Kidney epithelial cell (primary cell): ENCODE measurements at regions not wholly inside any gene's neighbourhood (a gene's known extent, or its start where the extent isn't known, plus 50 kb on each side); places are given as distances from the start of the nearest gene placed in this dataset.

Experiments
- DNase-seq: peaks from one replicate; pipeline ENCODE4 v3.0.0-alpha.2; 2010; ENCODE audit warnings: low read depth
- H3K27me3 ChIP-seq: 2 replicates; pipeline ENCODE4 v1.6.0; 2011; ENCODE audit warnings: low read length; ENCODE audit not compliant: control insufficient read depth, insufficient read depth
- H3K36me3 ChIP-seq: 2 replicates; pipeline ENCODE4 v1.5.1; 2011; ENCODE audit warnings: low read length; ENCODE audit not compliant: control insufficient read depth, insufficient read depth
- H3K4me3 ChIP-seq: 2 replicates; pipeline ENCODE4 v1.5.1; 2011; ENCODE audit warnings: low read depth, mild to moderate bottlenecking, control low read depth, low read length
- CTCF ChIP-seq: IDR thresholded peaks from 2 replicates; pipeline ENCODE4 v1.5.1; 2011; ENCODE audit warnings: mild to moderate bottlenecking, moderate library complexity, low read length, control low read depth, inconsistent platforms; ENCODE audit not compliant: insufficient read depth, poor library complexity, severe bottlenecking

GRCh38 chr2:146496248-146496647 is 1348.6 kb upstream of the ACVR2A start:
- no peak for TF ChIP-seq CTCF
- no peak for DNase-seq
- no peaks in the 10 kb centered on the region for H3K27me3 ChIP-seq
- H3K36me3 ChIP-seq = no peaks in the 10 kb centered on the region
- no peak overlapping the region for H3K4me3 ChIP-seq

GRCh38 chr2:146489386-146489785 is 1355.4 kb upstream of the ACVR2A start:
- TF ChIP-seq CTCF = no peak
- no peak for DNase-seq
- Histone ChIP-seq H3K4me3 (no peak overlapping the region), H3K36me3 (no peaks in the 10 kb centered on the region), H3K27me3 (no peaks in the 10 kb centered on the region)

GRCh38 chr2:146481629-146482028 is 1363.2 kb upstream of the ACVR2A start:
- no peaks in the 10 kb centered on the region for H3K36me3 ChIP-seq
- DNase-seq = peak; percentile 28
- no peak overlapping the region for H3K4me3 ChIP-seq
- H3K27me3 ChIP-seq = no peaks in the 10 kb centered on the region
- no peak for TF ChIP-seq CTCF

GRCh38 chr2:146477383-146477782 is 1367.4 kb upstream of the ACVR2A start:
- no peak overlapping the region for H3K4me3 ChIP-seq
- DNase-seq = no peak
- no peaks in the 10 kb centered on the region for H3K27me3 ChIP-seq
- no peak for TF ChIP-seq CTCF
- H3K36me3 ChIP-seq = no peaks in the 10 kb centered on the region

GRCh38 chr2:146468578-146468977 is 1376.3 kb upstream of the ACVR2A start:
- no peak for DNase-seq
- no peak overlapping the region for H3K4me3 ChIP-seq
- H3K27me3 ChIP-seq = no peaks in the 10 kb centered on the region
- H3K36me3 ChIP-seq = no peaks in the 10 kb centered on the region
- TF ChIP-seq CTCF = no peak

GRCh38 chr2:146467425-146467824 is 1377.4 kb upstream of the ACVR2A start:
- TF ChIP-seq CTCF = no peak
- Histone ChIP-seq H3K27me3 (no peaks in the 10 kb centered on the region), H3K4me3 (no peak overlapping the region), H3K36me3 (no peaks in the 10 kb centered on the region)
- no peak for DNase-seq
